ENCODE measurements at regions not wholly inside any gene's neighbourhood (a gene's known extent, or its start where the extent isn't known, plus 50 kb on each side); places are given as distances from the start of the nearest gene placed in this dataset.

DNA sequence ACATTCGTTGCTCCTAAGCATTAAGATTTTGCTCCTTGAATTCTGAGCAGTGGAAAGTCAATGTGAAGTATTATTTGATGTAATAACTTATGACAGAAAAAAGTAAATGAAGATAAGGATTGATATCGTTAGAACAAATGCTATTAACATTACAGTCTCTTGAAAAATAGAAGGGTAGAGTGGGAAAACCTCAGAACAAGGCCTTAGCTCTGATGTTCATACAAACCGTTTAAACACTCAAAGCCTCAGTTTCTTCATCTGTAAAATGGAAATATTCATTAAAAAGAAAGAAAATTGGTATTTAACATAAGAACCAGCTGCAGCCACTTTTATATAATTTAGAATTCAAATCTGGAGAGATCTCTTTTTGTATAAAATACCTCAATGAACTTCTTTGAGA is 250.4 kb upstream of the NCKAP5 start:
- Histone ChIP-seq H3K27ac (ENCODE audit: low read depth, low read length) (no peak overlapping the region), H2BK5ac (ENCODE audit: low read depth, low read length) (no peak overlapping the region), H2BK12ac (ENCODE audit: low read depth, low read length) (no peak overlapping the region), H2AK5ac (ENCODE audit: low read depth, low read length) (no peak overlapping the region), H3K4me1 (replicated peaks in 1 of 4; ENCODE audit: control insufficient read depth in 3 of 4, insufficient read depth in 4 of 4, low read length in 3 of 4) (peaks cover 0 to 3% (median 0%) of the 10 kb centered on the region in 4 experiments; a peak in 2 of 7 replicates), H3K79me1 (ENCODE audit: low read depth, low read length) (no peaks in the 10 kb centered on the region), H2BK15ac (ENCODE audit: low read length) (no peak overlapping the region), H4K20me1 (replicated peaks in 1 of 2; ENCODE audit: control insufficient read depth in 1 of 2, insufficient read depth in 2 of 2, low read length in 2 of 2) (no peaks in the 10 kb centered on the region), H3K79me2 (ENCODE audit: control insufficient read depth in 1 of 2, insufficient read depth in 2 of 2, low read length in 2 of 2) (no peaks in the 10 kb centered on the region), H2AFZ (ENCODE audit: low read length) (no peak overlapping the region), H4K91ac (replicated peaks; ENCODE audit: insufficient read length, low read length) (no peak overlapping the region), H3K23ac (ENCODE audit: insufficient read length) (no peak overlapping the region), H2BK20ac (ENCODE audit: low read length) (no peak overlapping the region), H3K4ac (replicated peaks; ENCODE audit: insufficient read length, low read depth, low read length) (no peak overlapping the region), H3K9me3 (ENCODE audit: insufficient read depth in 2 of 2, low read depth in 1 of 2, low read length in 1 of 2) (no peaks in the 10 kb centered on the region), H3K27me3 (replicated peaks in 1 of 4; ENCODE audit: control insufficient read depth in 3 of 4, extremely low read depth in 1 of 4, insufficient read depth in 3 of 4, low read length in 3 of 4) (no peaks in the 10 kb centered on the region), H3K4me2 (ENCODE audit: insufficient read depth in 1 of 2, low read depth in 2 of 2, low read length in 2 of 2) (no peak overlapping the region), H3K23me2 (ENCODE audit: low read depth, low read length) (no peaks in the 10 kb centered on the region), H3K9ac (replicated peaks in 1 of 4; ENCODE audit: extremely low read depth in 1 of 4, low read depth in 3 of 4, low read length in 3 of 4) (no peak overlapping the region), H3K14ac (ENCODE audit: insufficient read length) (no peak overlapping the region), H3K18ac (ENCODE audit: extremely low read depth, low read length) (no peak overlapping the region), H3K36me3 (ENCODE audit: control insufficient read depth in 2 of 4, insufficient read depth in 4 of 4, low read length in 3 of 4) (no peaks in the 10 kb centered on the region), H2BK120ac (replicated peaks; ENCODE audit: low read depth, low read length) (no peak overlapping the region), H4K8ac (ENCODE audit: extremely low read depth, insufficient read depth, low read length) (no peak overlapping the region), H3K4me3 (ENCODE audit: extremely low read depth in 1 of 4, insufficient read depth in 2 of 4, low read depth in 3 of 4, low read length in 4 of 4) (no peak overlapping the region), H3K56ac (replicated peaks; ENCODE audit: insufficient read length, low read depth, low read length) (no peak overlapping the region), H4K5ac (ENCODE audit: insufficient read length, low read depth, low read length) (no peak overlapping the region)
- TF ChIP-seq RFX5 (IDR thresholded peaks at IDR 0.05; ENCODE audit: borderline replicate concordance, low read depth, low read length) (no peak), FOSL1 (IDR thresholded peaks at IDR 0.05; ENCODE audit: insufficient read depth, low read depth, low read length) (no peak), RAD21 (IDR thresholded peaks at IDR 0.05 in 1 of 2, conservative IDR thresholded peaks at IDR 0.05 in 1 of 2; ENCODE audit: low read depth in 2 of 2, low read length in 2 of 2) (no peak), EGR1 (IDR thresholded peaks at IDR 0.05; ENCODE audit: borderline replicate concordance, low read depth, low read length) (no peak), HDAC2 (IDR thresholded peaks at IDR 0.05; ENCODE audit: borderline replicate concordance in 1 of 2, low read depth in 2 of 2, low read length in 2 of 2) (no peak), CREB1 (IDR thresholded peaks at IDR 0.05) (no peak)
- FAIRE-seq (no peak), DNase-seq (ENCODE audit: low read depth in 1 of 2, low spot score in 2 of 2) (no peak)
- ChIA-PET POLR2A (ENCODE audit: partially characterized antibody) (no interaction called here), CTCF (ENCODE audit: partially characterized antibody) (no interaction called here)
- 96% methylated on average over 3 of the region's 3 CpGs; no CpG with 5 or more reads in 1 of the 2 experiments for WGBS, 2 experiments (ENCODE audit: extremely low coverage in 1 of 2, insufficient coverage in 1 of 2, insufficient read length in 1 of 2, insufficient replicate concordance in 2 of 2, low coverage in 1 of 2, low lambda C conversion rate in 2 of 2, missing lambda C conversion rate in 1 of 2)

Measured in H1 (cell line).